GM18907 (cell line): ENCODE measurements at regions not wholly inside any gene's neighbourhood (a gene's known extent, or its start where the extent isn't known, plus 50 kb on each side); places are given as distances from the start of the nearest gene placed in this dataset.
"Not testable (repeated sequence)": the region's sequence is repeated elsewhere in the genome, so short reads cannot be mapped to it uniquely, and the experiment has no call there.

Experiments
- ATAC-seq: cut with Tn5 transposase; IDR thresholded peaks from one replicate; pipeline ENCODE4 v1.9.1; 2021; ENCODE audit warnings: mild to moderate bottlenecking, moderate library complexity; ENCODE audit not compliant: unreplicated experiment

- ATAC-seq, result no peak
Measured at GRCh38 chr7:86592185-86592584, 51.5 kb upstream of the GRM3 start.

GRCh38 chr7:86574006-86574405 lies 69.7 kb upstream of the GRM3 start:
- no peak for ATAC-seq

- no peak for ATAC-seq
Measured at GRCh38 chr7:86558680-86559501, 84.8 kb upstream of the GRM3 start.

DNA sequence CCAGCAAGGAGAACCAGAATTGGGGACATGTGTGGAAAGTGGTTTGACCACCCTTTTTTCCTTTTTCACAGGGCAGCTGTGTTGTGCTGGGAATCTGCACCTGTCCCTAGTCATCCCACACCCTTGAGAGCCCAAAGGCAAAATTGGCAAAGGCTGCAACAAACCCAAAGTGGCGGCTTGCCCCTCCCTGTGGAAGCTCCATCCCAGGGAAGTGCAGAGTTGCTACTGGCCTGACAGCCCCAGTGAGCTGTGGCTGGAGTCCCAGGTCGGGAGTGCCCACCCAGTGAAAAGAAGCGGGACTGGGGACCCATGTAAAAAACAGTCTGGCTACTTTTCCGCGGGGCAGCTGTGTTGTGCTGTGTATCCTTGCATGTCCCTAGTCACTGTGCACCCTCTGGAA lies 109.1 kb upstream of the GRM3 start:
- no peak for ATAC-seq

- no peak for ATAC-seq
Measured at GRCh38 chr7:86504229-86504628, 139.5 kb upstream of the GRM3 start.

- ATAC-seq, result no peak
Measured at GRCh38 chr7:86499986-86500385, 143.7 kb upstream of the GRM3 start.

DNA sequence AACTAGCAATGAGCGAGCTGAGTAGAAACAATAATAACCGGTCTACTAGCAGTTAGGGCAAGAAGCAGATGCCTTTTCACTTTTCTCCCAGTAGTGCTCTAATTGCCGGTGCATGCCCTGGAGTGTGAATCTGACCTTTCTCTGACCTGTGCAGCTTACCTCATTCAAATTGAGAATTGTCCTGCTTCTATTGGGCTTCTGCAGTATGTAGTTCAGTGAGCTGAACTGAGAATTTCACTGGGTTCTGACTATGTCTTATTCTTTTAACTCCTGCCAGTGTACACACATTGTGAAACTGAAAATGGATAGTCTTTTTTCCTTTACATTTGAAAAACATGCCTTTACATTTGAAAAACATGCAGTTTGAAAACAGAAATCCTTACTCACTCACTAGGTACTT lies 157.9 kb upstream of the GRM3 start:
- no peak for ATAC-seq

DNA sequence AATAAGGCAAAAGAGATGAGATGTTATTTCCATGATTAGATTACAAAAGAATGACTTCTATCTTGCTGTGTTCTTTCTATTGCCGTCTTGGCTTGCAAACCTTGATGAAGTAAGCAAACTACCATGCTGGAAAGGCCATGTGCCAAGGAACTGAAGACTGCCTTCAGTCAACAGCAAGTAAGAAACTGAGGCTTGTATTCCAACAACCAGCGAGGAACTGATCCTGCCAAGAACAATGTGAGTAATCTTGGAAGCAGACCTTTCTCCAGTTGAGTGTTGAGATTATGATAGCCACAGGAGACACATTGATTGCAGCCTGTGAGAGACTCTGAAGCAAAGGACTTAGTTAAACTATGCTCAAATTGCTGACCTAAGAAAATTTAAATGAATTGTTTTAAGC lies 164.6 kb upstream of the GRM3 start:
- no peak for ATAC-seq

GRCh38 chr7:86477343-86477935 lies 166.3 kb upstream of the GRM3 start:
- no peak for ATAC-seq

GRCh38 chr7:86470763-86471162 lies 172.9 kb upstream of the GRM3 start:
- no peak for ATAC-seq

DNA sequence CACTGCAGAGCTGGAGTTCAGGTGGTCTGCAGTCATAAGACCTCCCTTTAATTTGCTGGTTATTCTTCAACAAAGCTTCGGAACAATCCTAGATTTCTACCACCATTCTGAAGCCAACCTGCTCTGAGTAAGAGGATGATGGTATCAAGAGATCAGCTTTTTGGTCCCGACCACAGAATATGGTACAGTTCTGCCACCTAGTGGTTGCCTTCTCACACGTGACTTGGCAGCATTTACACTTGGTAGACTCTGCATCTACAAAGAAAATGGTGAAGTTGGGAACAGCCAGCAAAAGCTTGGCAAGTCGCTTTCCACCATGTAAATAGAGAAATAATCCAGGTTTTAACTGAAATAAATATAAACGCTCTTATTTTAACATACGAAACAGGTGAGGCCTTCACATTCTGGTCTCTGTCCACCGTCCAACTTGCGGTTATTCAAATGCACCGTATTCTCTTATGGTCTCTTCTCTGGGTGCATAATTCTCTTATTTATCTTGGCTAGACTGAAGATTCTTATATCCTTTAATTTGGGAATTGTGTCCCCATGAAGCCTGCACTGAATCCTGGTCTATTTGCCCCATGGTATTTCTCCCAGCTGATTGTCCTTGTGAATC lies 173.9 kb upstream of the GRM3 start:
- ATAC-seq, result peak; percentile 99

DNA sequence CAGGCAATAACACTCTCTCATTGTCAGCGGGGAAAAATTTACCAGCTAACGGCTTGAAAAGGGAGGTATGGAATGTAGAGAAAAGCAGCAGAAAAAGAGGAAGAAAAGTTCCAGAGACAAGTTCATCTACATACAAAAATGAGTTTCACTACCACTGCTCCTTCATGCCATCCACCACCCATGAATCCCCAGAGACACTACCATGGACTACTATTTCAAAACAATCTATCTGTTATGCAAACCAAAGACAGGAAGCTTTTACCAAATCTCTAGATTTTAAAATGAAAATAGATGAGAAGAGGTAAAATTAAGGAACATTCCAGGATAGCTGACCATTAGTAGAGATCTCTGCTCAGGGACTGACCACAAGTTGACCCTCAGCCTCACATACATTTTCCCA lies 189.0 kb upstream of the GRM3 start:
- no peak for ATAC-seq

GRCh38 chr7:86453454-86453853 lies 190.3 kb upstream of the GRM3 start:
- ATAC-seq, result no peak

GRCh38 chr7:86448856-86449255 lies 194.9 kb upstream of the GRM3 start:
- no peak for ATAC-seq

DNA sequence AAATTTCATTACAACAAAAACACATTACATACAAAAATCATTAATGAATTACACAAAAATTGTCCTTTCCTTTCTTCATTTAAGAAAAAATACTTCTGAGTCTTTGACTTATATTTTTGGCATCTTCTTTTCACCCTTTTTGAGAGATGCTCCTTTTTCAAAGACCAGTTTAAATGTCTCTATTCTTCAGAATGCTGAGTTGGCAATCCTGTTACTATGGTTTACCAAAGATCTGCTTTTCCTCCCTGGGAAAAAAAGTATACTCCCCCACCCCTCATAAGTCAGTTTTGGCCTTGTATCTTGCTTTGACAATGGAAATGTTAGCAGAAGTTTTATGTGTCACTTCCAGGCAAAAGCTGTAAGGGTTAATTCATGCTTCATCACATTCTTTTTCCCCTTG lies 198.4 kb upstream of the GRM3 start:
- no peak for ATAC-seq

- ATAC-seq, result no peak
Measured at GRCh38 chr7:86444245-86444644, 199.5 kb upstream of the GRM3 start.

DNA sequence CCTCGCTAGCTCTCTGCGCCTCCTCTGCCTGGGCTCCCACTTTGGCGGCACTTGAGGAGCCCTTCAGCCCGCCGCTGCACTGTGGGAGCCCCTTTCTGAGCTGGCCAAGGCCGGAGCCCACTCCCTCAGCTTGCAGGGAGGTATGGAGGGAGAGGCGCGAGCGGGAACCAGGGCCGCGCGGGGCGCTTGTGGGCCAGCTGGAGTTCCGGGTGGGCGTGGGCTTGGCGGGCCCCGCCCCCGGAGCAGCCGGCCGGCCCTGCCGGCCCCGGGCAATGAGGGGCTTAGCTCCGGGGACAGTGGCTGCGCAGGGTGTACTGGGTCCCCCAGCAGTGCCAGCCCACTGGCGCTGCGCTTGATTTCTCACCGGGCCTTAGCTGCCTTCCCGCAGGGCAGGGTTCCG lies 203.3 kb upstream of the GRM3 start:
- ATAC-seq, result not testable (repeated sequence)

- no peak for ATAC-seq
Measured at GRCh38 chr7:86437951-86438450, 205.7 kb upstream of the GRM3 start.

DNA sequence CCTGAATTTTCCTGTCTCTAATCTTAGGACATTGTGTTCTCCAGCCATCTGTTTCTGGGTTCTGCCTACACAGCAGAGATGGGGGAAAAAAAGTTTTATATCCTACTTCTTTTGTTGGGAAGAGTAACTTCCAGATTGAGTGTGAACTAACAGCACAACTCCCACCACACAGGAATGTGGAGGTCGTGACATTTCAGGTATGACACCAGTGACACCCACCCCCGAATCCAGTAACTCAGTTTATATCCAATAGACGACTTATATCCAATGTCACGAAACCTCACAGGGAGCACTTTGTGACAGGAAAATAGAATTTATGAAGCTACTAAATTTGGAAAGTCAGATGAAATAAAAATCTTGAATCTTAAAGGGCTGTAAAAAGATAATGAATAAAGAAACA lies 211.9 kb upstream of the GRM3 start:
- ATAC-seq, result no peak

DNA sequence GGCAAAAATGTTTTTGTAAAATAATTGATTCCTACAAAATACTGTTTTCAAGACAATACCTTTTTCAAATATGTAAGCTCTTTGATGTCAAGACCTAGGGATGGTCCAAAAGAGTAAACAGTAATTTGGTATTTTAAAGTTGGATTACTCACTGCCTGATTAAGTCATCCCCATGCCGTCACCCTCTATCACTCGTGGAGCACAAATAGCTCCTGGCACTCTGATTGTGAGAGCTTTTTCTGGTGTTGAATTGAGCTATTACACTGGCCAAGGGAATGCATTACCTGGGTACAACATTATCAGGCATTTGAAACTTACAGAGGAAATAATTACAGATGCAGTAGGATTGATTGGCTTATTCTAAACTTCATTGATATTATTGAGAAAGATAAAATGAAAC lies 231.9 kb upstream of the GRM3 start:
- no peak for ATAC-seq

GRCh38 chr7:86407291-86407690 lies 236.4 kb upstream of the GRM3 start:
- no peak for ATAC-seq

DNA sequence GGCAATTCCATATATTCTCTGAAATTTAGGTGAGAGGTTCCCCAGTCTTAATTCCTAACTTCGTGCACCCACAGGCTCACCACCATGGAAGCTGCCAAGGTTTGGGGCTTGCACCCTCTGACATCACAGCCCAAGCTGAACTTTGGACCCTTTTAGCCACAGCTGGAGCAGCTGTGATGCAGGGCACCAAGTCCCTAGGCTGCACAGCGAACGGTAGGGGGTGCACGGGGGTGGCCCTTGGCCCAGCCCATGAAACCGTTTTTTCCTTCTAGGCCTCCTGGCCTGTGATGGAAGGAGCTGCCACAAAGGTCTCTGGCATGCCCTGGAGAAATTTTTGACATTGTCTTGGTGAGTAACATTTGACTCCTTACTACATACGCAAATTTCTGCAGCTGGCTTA lies 251.9 kb upstream of the GRM3 start:
- ATAC-seq, result no peak
